Fibroblast of the aortic adventitia (primary cell): ENCODE measurements at regions not wholly inside any gene's neighbourhood (a gene's known extent, or its start where the extent isn't known, plus 50 kb on each side); places are given as distances from the start of the nearest gene placed in this dataset.
"Not testable (repeated sequence)": the region's sequence is repeated elsewhere in the genome, so short reads cannot be mapped to it uniquely, and the experiment has no call there.

Experiments used
- DNase-seq: peaks from one replicate; pipeline ENCODE4 v3.0.0-alpha.2; 2010; ENCODE audit warnings: low read depth
- H3K4me3 ChIP-seq: 2 replicates; pipeline ENCODE4 v1.5.1; 2011; ENCODE audit warnings: low read depth, mild to moderate bottlenecking, control low read depth, low read length, moderate library complexity
- CTCF ChIP-seq: IDR thresholded peaks from 2 replicates; pipeline ENCODE4 v1.5.1; 2011; ENCODE audit warnings: mild to moderate bottlenecking, low read length, control low read depth, inconsistent platforms; ENCODE audit not compliant: insufficient read depth

DNA sequence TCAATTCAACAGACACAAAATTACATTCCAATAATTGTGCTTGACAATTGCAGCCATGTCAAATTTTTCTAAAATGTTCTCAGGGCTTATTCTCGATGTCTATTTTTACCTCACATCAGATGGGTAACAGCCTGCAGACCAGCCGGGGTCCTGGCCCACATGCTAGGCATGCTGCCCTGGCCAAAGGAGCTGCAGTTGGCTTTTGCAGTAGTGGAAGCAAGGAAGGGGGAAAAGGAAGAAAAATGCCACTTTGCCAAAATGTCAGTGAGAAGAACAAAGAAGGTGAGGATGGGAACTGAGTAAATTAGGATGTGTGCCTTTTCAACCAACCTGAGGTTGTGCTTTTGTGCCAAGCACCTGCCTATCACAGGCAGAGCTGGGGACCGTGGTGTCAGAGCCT, 161.0 kb downstream of the FOXB1 start:
- no peak for TF ChIP-seq CTCF
- no peak overlapping the region for H3K4me3 ChIP-seq
- no peak for DNase-seq

- no peak overlapping the region for H3K4me3 ChIP-seq
- no peak for DNase-seq
- no peak for TF ChIP-seq CTCF
Observed at GRCh38 chr15:60172143-60172542, 168.0 kb downstream of the FOXB1 start.

DNA sequence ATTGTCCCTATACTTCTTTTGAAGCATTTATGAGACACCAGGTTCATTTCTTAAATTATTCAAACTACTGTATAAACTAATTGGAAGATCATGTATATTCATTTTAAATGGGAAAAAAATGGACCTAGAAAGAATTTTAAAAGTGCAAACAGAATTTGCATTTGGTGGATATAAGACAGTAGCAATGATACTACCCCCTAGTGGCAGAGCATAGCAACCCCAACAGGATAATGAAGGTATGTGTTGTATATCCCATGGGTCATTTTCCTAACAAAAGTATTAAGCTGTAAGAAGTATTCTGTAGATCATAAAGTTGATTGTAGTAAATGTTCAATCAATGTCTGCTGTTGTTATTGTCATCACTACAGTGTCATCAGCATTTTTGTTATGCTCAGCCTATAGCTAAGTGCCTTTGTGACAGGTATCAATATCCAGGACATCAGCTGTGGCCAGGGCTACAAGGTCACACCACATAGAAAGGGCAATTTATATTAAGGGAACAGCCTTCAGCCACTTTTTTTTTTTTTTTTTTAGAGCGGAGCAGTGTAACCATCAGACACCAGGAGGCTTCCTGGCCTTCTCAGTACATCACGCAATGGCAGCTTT, 175.8 kb downstream of the FOXB1 start:
- no peak overlapping the region for H3K4me3 ChIP-seq
- DNase-seq: peak; percentile 74
- peak; percentile 93 for TF ChIP-seq CTCF

- not testable (repeated sequence) for DNase-seq, H3K4me3 ChIP-seq
Observed at GRCh38 chr15:60181957-60182356, 177.8 kb downstream of the FOXB1 start.

GRCh38 chr15:60183366-60183765, 179.3 kb downstream of the FOXB1 start:
- no peak overlapping the region for H3K4me3 ChIP-seq
- DNase-seq: no peak
- TF ChIP-seq CTCF: no peak

DNA sequence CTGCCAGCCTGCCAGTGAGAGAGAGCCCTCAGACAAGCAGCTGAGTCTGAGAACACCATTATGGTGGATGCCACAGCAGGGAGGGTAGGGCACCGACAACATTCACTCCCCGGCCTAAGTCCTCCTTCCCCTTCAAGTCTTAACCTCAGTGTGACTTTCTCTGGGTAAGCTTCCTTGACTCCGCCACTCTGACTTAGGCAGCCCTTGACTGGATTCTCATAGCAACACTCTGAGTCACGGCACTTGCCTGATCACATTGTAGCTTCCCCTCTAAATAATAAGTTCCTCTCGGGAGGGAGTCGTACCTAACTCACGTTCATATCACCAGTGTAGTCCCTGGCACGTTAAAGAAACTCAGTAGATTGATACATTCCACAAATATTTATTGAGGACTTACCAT, 180.5 kb downstream of the FOXB1 start:
- no peak for DNase-seq
- H3K4me3 ChIP-seq: no peak overlapping the region
- no peak for TF ChIP-seq CTCF

DNA sequence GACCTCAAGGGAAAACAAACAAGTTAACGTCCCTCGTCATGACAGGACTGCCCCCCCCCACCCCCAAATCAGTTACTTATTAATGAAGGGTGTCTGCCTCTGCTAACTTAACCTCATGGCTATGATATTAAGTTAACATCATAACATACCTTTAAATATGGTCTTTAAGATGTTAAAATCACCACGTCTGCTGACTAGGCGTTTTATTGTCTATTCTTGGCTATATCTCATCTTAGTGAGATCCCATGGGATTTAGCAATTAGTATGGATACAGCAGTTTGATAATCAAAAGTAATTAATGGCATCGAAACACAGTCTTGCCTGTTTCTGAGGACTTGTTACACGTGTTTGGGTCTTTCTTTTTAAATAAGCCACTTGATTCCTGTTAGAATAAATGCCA, 186.9 kb downstream of the FOXB1 start:
- TF ChIP-seq CTCF: no peak
- no peak for DNase-seq
- H3K4me3 ChIP-seq: no peak overlapping the region
